ENCODE measurements at regions not wholly inside any gene's neighbourhood (a gene's known extent, or its start where the extent isn't known, plus 50 kb on each side); places are given as distances from the start of the nearest gene placed in this dataset.

GRCh38 chr9:129490583-129491486, 130.1 kb downstream of the C9orf50 start:
- no peak for TF ChIP-seq CEBPB (IDR thresholded peaks at IDR 0.05; ENCODE audit: low read depth, low read length)
- no peak for TF ChIP-seq RAD21 (IDR thresholded peaks at IDR 0.05; ENCODE audit: low read length)
- no peak for TF ChIP-seq CTCF (conservative IDR thresholded peaks at IDR 0.05; ENCODE audit: low read depth, low read length)
- no peak; the same call in 1 of the 2 replicates for TF ChIP-seq POLR2A (IDR thresholded peaks at IDR 0.05; ENCODE audit: low read depth, low read length)
- TF ChIP-seq MAFK (IDR thresholded peaks at IDR 0.05; ENCODE audit: low read depth, low read length) = no peak
- no peak for TF ChIP-seq CHD1 (IDR thresholded peaks at IDR 0.05; ENCODE audit: low read depth, low read length)
- no peak for TF ChIP-seq ELK1 (IDR thresholded peaks at IDR 0.05; ENCODE audit: borderline replicate concordance, low read depth, low read length)
